NT2/D1 (cell line): ENCODE measurements at regions not wholly inside any gene's neighbourhood (a gene's known extent, or its start where the extent isn't known, plus 50 kb on each side); places are given as distances from the start of the nearest gene placed in this dataset.

Experiments
- SUZ12 ChIP-seq: IDR thresholded peaks from 2 replicates; pipeline ENCODE4 v1.6.1; 2011; ENCODE audit not compliant: insufficient read length, insufficient read depth; ENCODE audit errors: extremely low read depth
- YY1 ChIP-seq: IDR thresholded peaks from 2 replicates; pipeline ENCODE4 v1.6.1; 2011; ENCODE audit not compliant: insufficient read length, insufficient read depth
- ZNF274 ChIP-seq: IDR thresholded peaks from 2 replicates; pipeline ENCODE4 v1.6.1; 2011; ENCODE audit warnings: mild to moderate bottlenecking, low read depth, low read length

GRCh38 chr6:78797270-78797669 is 70.1 kb upstream of the IRAK1BP1 start:
- no peak for TF ChIP-seq ZNF274
- no peak for TF ChIP-seq YY1
- no peak for TF ChIP-seq SUZ12
